ENCODE measurements at regions not wholly inside any gene's neighbourhood (a gene's known extent, or its start where the extent isn't known, plus 50 kb on each side); places are given as distances from the start of the nearest gene placed in this dataset.
"Not testable (repeated sequence)": the region's sequence is repeated elsewhere in the genome, so short reads cannot be mapped to it uniquely, and the experiment has no call there.

- TF ChIP-seq CTCF (IDR thresholded peaks at IDR 0.05); POLR2AphosphoS5 (IDR thresholded peaks at IDR 0.05; ENCODE audit: low read depth, low read length); SIN3A (IDR thresholded peaks at IDR 0.05; ENCODE audit: borderline replicate concordance, insufficient read depth, low read depth, low read length): not testable (repeated sequence)
- TF ChIP-seq, protein P1, sequence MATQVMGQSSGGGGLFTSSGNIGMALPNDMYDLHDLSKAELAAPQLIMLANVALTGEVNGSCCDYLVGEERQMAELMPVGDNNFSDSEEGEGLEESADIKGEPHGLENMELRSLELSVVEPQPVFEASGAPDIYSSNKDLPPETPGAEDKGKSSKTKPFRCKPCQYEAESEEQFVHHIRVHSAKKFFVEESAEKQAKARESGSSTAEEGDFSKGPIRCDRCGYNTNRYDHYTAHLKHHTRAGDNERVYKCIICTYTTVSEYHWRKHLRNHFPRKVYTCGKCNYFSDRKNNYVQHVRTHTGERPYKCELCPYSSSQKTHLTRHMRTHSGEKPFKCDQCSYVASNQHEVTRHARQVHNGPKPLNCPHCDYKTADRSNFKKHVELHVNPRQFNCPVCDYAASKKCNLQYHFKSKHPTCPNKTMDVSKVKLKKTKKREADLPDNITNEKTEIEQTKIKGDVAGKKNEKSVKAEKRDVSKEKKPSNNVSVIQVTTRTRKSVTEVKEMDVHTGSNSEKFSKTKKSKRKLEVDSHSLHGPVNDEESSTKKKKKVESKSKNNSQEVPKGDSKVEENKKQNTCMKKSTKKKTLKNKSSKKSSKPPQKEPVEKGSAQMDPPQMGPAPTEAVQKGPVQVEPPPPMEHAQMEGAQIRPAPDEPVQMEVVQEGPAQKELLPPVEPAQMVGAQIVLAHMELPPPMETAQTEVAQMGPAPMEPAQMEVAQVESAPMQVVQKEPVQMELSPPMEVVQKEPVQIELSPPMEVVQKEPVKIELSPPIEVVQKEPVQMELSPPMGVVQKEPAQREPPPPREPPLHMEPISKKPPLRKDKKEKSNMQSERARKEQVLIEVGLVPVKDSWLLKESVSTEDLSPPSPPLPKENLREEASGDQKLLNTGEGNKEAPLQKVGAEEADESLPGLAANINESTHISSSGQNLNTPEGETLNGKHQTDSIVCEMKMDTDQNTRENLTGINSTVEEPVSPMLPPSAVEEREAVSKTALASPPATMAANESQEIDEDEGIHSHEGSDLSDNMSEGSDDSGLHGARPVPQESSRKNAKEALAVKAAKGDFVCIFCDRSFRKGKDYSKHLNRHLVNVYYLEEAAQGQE (IDR thresholded peaks at IDR 0.05; ENCODE audit: insufficient read depth in 1 of 2, low read depth in 2 of 2, low read length in 1 of 2) = not testable (repeated sequence)
Measured at GRCh38 chrX:144134448-144135119, 250.7 kb downstream of the UBE2NL start.

Measured in Panc1 (cell line).